ENCODE measurements at regions not wholly inside any gene's neighbourhood (a gene's known extent, or its start where the extent isn't known, plus 50 kb on each side); places are given as distances from the start of the nearest gene placed in this dataset.

DNA sequence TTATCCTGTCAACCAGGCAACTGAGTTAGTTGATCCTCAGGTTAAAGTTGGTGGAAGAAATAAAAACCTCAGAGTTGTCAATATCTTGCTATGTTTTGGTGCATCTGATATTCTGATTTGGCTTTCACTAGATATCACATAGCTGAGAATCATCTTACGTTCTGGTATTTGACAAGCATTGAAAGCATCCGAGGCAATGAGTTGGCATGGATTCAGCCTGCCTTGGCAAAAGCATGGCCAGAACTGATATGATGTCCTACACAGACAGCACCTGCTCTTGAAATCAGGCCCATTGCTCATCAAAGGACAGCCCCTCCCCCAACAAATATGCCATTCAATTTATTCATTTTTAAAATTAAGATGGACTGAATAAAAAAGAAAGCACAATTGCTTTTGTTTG is 320.7 kb upstream of the ATP2B1 start:
- POLR2A ChIA-PET, result no interaction called here
- intact Hi-C loops (cut with micrococcal nuclease), result no loop called here
- Histone ChIP-seq H3K36me3 (ENCODE audit: control insufficient read depth in 2 of 3, insufficient read depth in 3 of 3, low read length in 3 of 3) (no peaks in the 10 kb centered on the region), H3K27me3 (ENCODE audit: control insufficient read depth in 2 of 2, insufficient read depth in 2 of 2, low read length in 2 of 2) (no peaks in the 10 kb centered on the region), H3K27ac (ENCODE audit: low read depth, low read length) (no peak overlapping the region), H3K4me1 (ENCODE audit: control insufficient read depth in 2 of 2, insufficient read depth in 2 of 2, low read length in 2 of 2) (peaks cover 0 to 3% of the 10 kb centered on the region in 2 donors), H3K4me3 (ENCODE audit: low read length) (no peak overlapping the region), H3K9me3 (ENCODE audit: control insufficient read depth in 2 of 3, low read length in 3 of 3) (no peaks in the 10 kb centered on the region)
- Mint-ChIP-seq H3K36me3 (peaks cover 0 to under 1% (median 0%) of the 10 kb centered on the region in 5 donors), H3K27ac (no peak overlapping the region), H3K27me3 (peaks cover 0 to 1% (median 0%) of the 10 kb centered on the region in 5 donors), H3K9me3 (peaks cover 0 to 4% (median 0%) of the 10 kb centered on the region in 11 donors), H3K4me1 (peaks cover 0 to 14% (median 11%) of the 10 kb centered on the region in 7 donors), H3K4me3 (no peak overlapping the region)
- CTCF ChIA-PET, result interaction anchor here (1.3 kb wide), 1 partner anchor 10 kb away, joined by 3 read pairs; no protein-coding TSS in a partner anchor
- ATAC-seq, result no peak
- DNase-seq, result no peak

DNA sequence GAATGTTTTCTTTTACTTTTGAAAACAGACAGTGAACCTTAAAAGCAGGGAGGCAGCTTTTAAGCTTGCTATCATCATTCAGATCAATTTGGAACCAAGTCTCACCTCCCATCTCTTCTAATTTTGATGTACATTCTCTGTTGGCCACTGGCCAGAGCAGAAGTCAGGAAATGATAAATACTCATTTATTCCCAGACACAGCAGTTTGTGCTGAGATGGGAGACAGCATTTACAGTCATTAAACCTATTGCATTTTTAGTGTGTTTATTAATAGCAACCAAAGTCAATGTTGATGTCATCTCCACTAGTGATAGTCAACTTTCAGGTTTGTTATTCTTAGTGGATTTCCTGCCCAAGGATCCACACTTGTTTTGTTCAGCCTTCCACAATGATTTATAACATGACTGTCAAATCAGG is 320.0 kb upstream of the ATP2B1 start:
- DNase-seq (peak in 1 of 9 donors; percentile 7), ATAC-seq (no peak)
- ChIA-PET POLR2A (no interaction called here), CTCF (no interaction called here)
- Mint-ChIP-seq H3K36me3 (no peaks in the 10 kb centered on the region), H3K27ac (peak overlapping the region in 2 of 9 donors; percentile 32 to 67), H3K4me3 (no peak overlapping the region), H3K9me3 (peaks cover 0 to 3% (median 0%) of the 10 kb centered on the region in 11 donors), H3K27me3 (peaks cover 0 to 6% (median 0%) of the 10 kb centered on the region in 5 donors), H3K4me1 (peaks cover 0 to 14% (median 11%) of the 10 kb centered on the region in 7 donors)
- Histone ChIP-seq H3K27ac (ENCODE audit: low read depth, low read length) (no peak overlapping the region), H3K36me3 (ENCODE audit: control insufficient read depth in 2 of 3, insufficient read depth in 3 of 3, low read length in 3 of 3) (no peaks in the 10 kb centered on the region), H3K4me1 (ENCODE audit: control insufficient read depth in 2 of 2, insufficient read depth in 2 of 2, low read length in 2 of 2) (peaks cover 0 to 3% of the 10 kb centered on the region in 2 donors), H3K4me3 (ENCODE audit: low read length) (no peak overlapping the region), H3K27me3 (ENCODE audit: control insufficient read depth in 2 of 2, insufficient read depth in 2 of 2, low read length in 2 of 2) (no peaks in the 10 kb centered on the region), H3K9me3 (ENCODE audit: control insufficient read depth in 2 of 3, low read length in 3 of 3) (no peaks in the 10 kb centered on the region)
- intact Hi-C loops (cut with micrococcal nuclease), result no loop called here

DNA sequence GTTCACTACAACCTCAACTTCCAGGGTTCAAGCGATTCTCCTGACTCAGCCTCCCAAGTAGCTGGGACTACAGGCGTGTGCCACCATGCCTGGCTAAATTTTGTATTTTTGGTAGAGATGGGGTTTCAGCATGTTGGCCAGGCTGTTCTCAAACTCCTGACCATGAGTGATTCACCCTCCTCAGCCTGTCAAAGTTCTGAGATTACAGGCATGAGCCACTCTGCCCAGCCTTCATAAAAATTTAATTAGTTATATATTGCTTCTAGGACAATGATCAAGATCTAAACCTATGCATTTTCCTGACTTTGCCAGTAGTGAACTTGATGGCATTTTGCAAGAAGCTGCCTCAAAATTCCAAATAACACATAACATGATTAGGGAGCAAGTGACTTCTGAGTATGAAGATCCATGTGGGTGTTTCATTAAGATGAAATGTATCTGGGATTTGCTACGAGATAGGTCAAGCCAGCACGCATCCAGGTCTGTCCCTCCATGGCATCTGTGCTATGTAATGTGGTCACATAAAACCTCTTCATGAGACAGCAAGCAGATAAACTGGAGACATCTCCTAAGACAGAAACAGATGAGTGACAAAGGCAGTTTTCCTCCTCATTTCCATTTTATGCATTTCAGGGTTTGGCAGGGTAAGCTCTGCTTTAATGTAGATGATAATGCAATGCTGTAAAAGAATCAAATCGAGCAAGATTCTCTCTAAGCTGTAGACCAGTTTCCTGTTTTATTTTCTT is 319.4 kb upstream of the ATP2B1 start:
- Mint-ChIP-seq H3K27ac (peak overlapping the region in 1 of 9 donors; percentile 32), H3K9me3 (no peaks in the 10 kb centered on the region), H3K4me1 (peaks cover 0 to 14% (median 11%) of the 10 kb centered on the region in 7 donors), H3K27me3 (peaks cover 0 to 6% (median 0%) of the 10 kb centered on the region in 5 donors), H3K36me3 (no peaks in the 10 kb centered on the region), H3K4me3 (no peak overlapping the region)
- ATAC-seq (no peak), DNase-seq (peak in 1 of 9 donors; percentile 3)
- Histone ChIP-seq H3K27me3 (ENCODE audit: control insufficient read depth in 2 of 2, insufficient read depth in 2 of 2, low read length in 2 of 2) (no peaks in the 10 kb centered on the region), H3K36me3 (ENCODE audit: control insufficient read depth in 2 of 3, insufficient read depth in 3 of 3, low read length in 3 of 3) (no peaks in the 10 kb centered on the region), H3K4me3 (ENCODE audit: low read length) (no peak overlapping the region), H3K4me1 (ENCODE audit: control insufficient read depth in 2 of 2, insufficient read depth in 2 of 2, low read length in 2 of 2) (peaks cover 0 to 3% of the 10 kb centered on the region in 2 donors), H3K27ac (ENCODE audit: low read depth, low read length) (no peak overlapping the region), H3K9me3 (ENCODE audit: control insufficient read depth in 2 of 3, low read length in 3 of 3) (no peaks in the 10 kb centered on the region)
- ChIA-PET POLR2A (no interaction called here), CTCF (no interaction called here)
- intact Hi-C loops (cut with micrococcal nuclease), result no loop called here

DNA sequence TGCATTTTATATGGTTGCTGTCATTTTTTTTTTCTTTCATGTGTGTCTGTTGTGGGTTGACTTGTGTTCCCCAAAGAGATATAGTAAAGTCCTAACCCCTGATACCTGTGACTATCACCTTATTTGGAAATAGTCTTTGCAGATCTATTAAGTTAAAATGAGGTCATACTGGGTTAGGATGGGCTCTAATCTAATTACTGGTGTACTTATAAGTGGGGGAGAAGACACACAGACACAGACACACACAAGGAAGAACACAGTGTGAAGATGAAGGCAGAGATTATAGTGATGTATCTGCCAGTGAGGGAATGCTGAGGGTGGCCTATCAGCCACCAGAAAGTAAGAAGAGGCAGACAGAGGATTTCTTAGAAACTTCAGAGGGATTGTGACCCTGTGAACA is 318.4 kb upstream of the ATP2B1 start:
- no peak for ATAC-seq

DNA sequence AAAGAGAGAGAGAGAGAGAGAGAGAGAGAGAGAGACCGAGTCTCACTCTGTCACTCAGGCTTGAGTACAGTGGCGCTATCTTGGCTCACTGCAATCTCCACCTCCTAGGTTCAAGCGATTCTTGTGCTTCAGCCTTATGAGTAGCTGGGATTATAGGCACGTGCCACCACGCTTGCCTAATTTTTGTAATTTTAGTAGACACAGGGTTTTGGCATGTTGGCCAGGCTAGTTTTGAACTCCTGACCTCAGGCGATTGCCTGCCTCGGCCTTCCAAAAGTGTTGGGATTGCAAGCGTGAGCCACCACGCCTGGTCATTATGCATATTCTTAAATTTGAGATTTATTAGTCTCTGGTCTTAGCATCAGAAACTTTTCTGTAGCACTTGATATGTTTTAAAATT is 317.9 kb upstream of the ATP2B1 start:
- peaks cover 0 to 3% of the 10 kb centered on the region in 2 donors for H3K4me1 ChIP-seq (ENCODE audit: control insufficient read depth in 2 of 2, insufficient read depth in 2 of 2, low read length in 2 of 2)
- no peaks in the 10 kb centered on the region for H3K36me3 ChIP-seq (ENCODE audit: control insufficient read depth in 2 of 3, insufficient read depth in 3 of 3, low read length in 3 of 3)
- Mint-ChIP-seq H3K27ac (no peak overlapping the region), H3K4me1 (peaks cover 0 to 14% (median 11%) of the 10 kb centered on the region in 7 donors), H3K27me3 (peaks cover 0 to 6% (median 0%) of the 10 kb centered on the region in 5 donors), H3K9me3 (no peaks in the 10 kb centered on the region), H3K36me3 (no peaks in the 10 kb centered on the region), H3K4me3 (no peak overlapping the region)
- intact Hi-C loops (cut with micrococcal nuclease), result no loop called here
- DNase-seq (no peak), ATAC-seq (no peak)
- H3K4me3 ChIP-seq (ENCODE audit: low read length), result no peak overlapping the region
- no peak overlapping the region for H3K27ac ChIP-seq (ENCODE audit: low read depth, low read length)
- no peaks in the 10 kb centered on the region for H3K9me3 ChIP-seq (ENCODE audit: control insufficient read depth in 2 of 3, low read length in 3 of 3)
- no peaks in the 10 kb centered on the region for H3K27me3 ChIP-seq (ENCODE audit: control insufficient read depth in 2 of 2, insufficient read depth in 2 of 2, low read length in 2 of 2)
- ChIA-PET CTCF (no interaction called here), POLR2A (no interaction called here)

More for the DNA sequence above, 318.4 kb upstream of the ATP2B1 start:
- Mint-ChIP-seq H3K4me3 (no peak overlapping the region), H3K27ac (no peak overlapping the region), H3K4me1 (peaks cover 0 to 14% (median 11%) of the 10 kb centered on the region in 7 donors), H3K9me3 (no peaks in the 10 kb centered on the region), H3K27me3 (peaks cover 0 to 6% (median 0%) of the 10 kb centered on the region in 5 donors), H3K36me3 (no peaks in the 10 kb centered on the region)
- H3K4me3 ChIP-seq (ENCODE audit: low read length), result no peak overlapping the region
- H3K27me3 ChIP-seq (ENCODE audit: control insufficient read depth in 2 of 2, insufficient read depth in 2 of 2, low read length in 2 of 2), result no peaks in the 10 kb centered on the region
- H3K36me3 ChIP-seq (ENCODE audit: control insufficient read depth in 2 of 3, insufficient read depth in 3 of 3, low read length in 3 of 3), result no peaks in the 10 kb centered on the region
- peaks cover 0 to 3% of the 10 kb centered on the region in 2 donors for H3K4me1 ChIP-seq (ENCODE audit: control insufficient read depth in 2 of 2, insufficient read depth in 2 of 2, low read length in 2 of 2)
- ChIA-PET CTCF (no interaction called here), POLR2A (no interaction called here)
- intact Hi-C loops (cut with micrococcal nuclease), result no loop called here
- DNase-seq, result no peak
- no peak overlapping the region for H3K27ac ChIP-seq (ENCODE audit: low read depth, low read length)
- H3K9me3 ChIP-seq (ENCODE audit: control insufficient read depth in 2 of 3, low read length in 3 of 3), result no peaks in the 10 kb centered on the region

DNA sequence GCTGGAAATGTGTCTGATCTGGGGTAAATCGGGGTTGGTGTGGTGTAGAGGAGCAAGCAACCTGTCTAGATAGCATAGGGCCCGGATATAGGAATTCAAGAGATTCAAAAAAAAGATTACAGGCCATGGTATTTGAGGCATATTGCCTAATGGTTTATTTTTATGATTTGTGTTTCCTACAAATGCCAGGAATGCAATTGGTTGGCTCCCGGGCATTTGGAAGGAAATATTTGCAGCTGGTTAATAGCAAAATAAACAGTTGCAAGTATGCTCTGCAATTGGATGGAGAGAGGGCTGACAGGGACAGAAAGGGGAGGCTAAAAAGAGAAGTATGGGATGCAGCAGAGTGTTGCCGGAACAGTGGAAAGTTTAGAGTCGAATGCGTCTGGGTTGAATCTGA is 315.6 kb upstream of the ATP2B1 start:
- no peak overlapping the region for H3K4me3 Mint-ChIP-seq
- no peaks in the 10 kb centered on the region for H3K27me3 ChIP-seq (ENCODE audit: control insufficient read depth in 2 of 2, insufficient read depth in 2 of 2, low read length in 2 of 2)
- no peak overlapping the region for H3K27ac Mint-ChIP-seq
- no peaks in the 10 kb centered on the region for H3K36me3 ChIP-seq (ENCODE audit: control insufficient read depth in 2 of 3, insufficient read depth in 3 of 3, low read length in 3 of 3)
- ChIA-PET POLR2A (no interaction called here), CTCF (no interaction called here)
- DNase-seq (no peak), ATAC-seq (no peak)
- H3K4me1 Mint-ChIP-seq, result peaks cover 0 to 19% (median 11%) of the 10 kb centered on the region in 7 donors
- H3K9me3 ChIP-seq (ENCODE audit: control insufficient read depth in 2 of 3, low read length in 3 of 3), result no peaks in the 10 kb centered on the region
- peaks cover 0 to 6% (median 3%) of the 10 kb centered on the region in 5 donors for H3K27me3 Mint-ChIP-seq
- H3K36me3 Mint-ChIP-seq, result no peaks in the 10 kb centered on the region
- H3K9me3 Mint-ChIP-seq, result no peaks in the 10 kb centered on the region
- H3K27ac ChIP-seq (ENCODE audit: low read depth, low read length), result no peak overlapping the region
- intact Hi-C loops (cut with micrococcal nuclease), result no loop called here
- H3K4me3 ChIP-seq (ENCODE audit: low read length), result no peak overlapping the region
- H3K4me1 ChIP-seq (ENCODE audit: control insufficient read depth in 2 of 2, insufficient read depth in 2 of 2, low read length in 2 of 2), result peaks cover 0 to 3% of the 10 kb centered on the region in 2 donors

Data from naive thymus-derived CD4-positive, alpha-beta T cell (primary cell).